IPS-NIHi7 (cell line): ENCODE measurements at regions not wholly inside any gene's neighbourhood (a gene's known extent, or its start where the extent isn't known, plus 50 kb on each side); places are given as distances from the start of the nearest gene placed in this dataset.

Experiments used
- DNase-seq: peaks from one replicate; pipeline ENCODE4 v3.0.0; 2012; ENCODE audit warnings: mixed read lengths; ENCODE audit errors: extremely low spot score

DNA sequence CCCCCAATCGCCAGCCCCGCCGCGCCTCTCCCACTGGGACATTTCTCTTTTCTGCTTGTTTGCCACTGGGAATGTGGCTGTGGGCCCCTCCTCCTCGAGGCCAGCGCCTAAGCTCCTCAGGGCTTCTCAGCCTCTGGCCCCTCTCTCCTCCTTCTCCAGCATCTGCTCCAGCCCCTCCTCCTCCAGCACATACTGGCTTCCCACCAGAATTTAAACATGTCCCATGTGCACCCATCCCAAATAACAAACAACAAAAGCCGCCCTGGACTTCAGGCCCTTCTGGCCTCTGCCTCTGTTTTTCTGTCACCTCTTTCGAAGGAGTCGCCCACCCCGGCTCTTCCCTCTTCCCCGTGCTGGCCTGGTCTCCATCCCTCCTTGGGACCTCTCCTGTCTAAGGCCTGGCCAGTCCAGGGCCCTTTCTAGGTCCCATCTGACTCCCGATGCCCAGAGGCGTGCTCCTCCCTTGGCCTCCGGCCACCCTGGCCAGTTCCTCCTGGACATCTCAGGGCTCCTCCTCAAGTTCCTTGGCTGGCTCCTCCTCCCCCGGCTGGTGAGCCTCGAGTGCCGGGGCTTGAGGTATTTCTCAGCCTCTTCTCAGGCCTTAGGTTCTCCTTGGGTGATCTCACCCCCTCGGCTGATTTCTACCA is 94.6 kb upstream of the SLC6A6 start:
- no peak for DNase-seq

GRCh38 chr3:14311729-14312128 is 90.7 kb upstream of the SLC6A6 start:
- no peak for DNase-seq

GRCh38 chr3:14312375-14312774 is 90.0 kb upstream of the SLC6A6 start:
- DNase-seq: no peak

DNA sequence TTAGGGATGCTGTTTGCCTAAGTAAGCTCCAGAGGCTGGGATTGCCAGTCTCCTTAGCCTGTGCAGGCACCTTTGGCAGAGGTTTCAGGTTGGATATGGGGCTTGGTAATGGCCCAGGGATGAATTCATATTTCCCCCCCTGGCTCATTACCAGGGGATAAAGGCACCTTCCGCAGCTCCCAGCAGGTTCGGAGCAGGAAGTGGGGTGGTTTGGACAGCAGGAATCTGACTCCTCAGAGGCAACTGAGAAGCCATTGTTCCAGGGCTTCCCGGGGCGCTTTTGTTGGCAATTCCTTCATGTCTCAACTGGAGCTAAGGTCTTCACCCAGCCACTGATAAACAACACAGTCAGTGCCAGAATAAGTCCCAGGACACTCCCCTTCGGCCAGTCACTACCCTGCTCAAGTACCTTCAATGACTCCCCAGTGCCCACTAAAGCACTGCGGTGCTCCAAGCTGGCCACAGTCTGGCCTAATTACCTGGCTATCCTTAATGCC is 85.3 kb upstream of the SLC6A6 start:
- no peak for DNase-seq

DNA sequence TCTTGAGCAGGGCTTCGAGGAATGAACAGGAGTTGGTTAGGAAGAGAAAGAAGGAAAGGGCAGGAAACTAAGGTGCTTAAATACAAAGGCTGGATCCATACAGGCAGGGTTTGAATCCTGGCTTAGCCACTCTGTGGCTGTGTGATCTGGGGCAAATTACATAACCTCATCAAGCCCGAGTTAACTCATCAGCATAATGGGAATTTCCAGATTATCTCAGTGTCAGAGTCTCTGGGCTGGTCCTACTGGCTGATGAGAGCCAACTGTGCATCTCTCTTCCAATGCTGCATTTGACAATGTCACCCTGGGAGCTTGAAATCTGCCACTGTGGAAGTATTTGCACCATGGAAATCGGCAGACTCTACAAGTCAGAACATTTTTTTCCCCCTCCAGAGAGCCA is 83.8 kb upstream of the SLC6A6 start:
- no peak for DNase-seq

DNA sequence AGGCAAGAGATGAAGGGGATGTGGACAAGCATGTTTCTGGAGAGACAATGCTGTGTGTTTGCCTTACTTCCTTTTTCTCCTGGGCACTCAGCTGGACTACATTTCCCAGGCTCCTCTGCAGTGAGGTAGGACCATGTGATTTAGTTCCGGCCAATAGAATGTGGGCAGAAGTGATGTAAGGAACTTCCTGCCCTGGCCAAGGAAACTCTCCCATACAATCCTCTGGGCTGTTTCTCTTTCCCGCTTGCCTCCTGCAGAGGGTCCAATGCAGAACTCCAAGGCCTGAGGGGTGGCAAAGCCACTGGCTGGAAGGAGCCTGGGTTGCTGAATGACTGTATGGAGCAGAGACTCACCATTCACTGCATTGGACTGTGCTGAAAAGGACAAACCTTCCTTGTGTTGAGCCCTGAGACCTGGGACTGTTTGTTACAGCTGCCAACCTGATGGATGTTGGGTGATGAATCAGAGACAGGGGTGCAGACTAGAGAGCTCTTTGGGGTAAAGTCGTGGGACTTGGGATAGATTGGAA is 82.7 kb upstream of the SLC6A6 start:
- DNase-seq: peak; percentile 93

DNA sequence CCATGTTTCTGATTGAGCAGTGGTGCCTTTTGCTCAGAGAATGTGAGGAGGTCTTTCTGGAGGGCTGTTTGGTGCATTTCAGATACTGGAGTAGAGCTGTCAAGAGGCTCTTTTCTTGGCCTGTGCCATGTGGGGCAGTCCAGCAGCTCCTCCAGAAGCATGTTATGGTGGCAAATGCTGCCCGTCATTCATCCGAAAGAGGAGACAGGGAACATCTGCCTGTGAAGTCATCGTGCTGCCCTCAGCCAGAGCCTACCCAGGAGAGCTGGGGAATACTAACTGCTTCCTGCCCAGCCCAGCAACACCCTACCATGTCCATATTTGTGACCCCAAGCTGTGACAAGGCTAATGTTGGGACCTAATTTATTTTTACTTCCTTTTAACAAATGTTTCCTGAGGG is 82.2 kb upstream of the SLC6A6 start:
- no peak for DNase-seq

- no peak for DNase-seq
These were observed 80.4 kb upstream of the SLC6A6 start for GRCh38 chr3:14322001-14322400.

GRCh38 chr3:14322667-14323295 is 79.6 kb upstream of the SLC6A6 start:
- no peak for DNase-seq

DNA sequence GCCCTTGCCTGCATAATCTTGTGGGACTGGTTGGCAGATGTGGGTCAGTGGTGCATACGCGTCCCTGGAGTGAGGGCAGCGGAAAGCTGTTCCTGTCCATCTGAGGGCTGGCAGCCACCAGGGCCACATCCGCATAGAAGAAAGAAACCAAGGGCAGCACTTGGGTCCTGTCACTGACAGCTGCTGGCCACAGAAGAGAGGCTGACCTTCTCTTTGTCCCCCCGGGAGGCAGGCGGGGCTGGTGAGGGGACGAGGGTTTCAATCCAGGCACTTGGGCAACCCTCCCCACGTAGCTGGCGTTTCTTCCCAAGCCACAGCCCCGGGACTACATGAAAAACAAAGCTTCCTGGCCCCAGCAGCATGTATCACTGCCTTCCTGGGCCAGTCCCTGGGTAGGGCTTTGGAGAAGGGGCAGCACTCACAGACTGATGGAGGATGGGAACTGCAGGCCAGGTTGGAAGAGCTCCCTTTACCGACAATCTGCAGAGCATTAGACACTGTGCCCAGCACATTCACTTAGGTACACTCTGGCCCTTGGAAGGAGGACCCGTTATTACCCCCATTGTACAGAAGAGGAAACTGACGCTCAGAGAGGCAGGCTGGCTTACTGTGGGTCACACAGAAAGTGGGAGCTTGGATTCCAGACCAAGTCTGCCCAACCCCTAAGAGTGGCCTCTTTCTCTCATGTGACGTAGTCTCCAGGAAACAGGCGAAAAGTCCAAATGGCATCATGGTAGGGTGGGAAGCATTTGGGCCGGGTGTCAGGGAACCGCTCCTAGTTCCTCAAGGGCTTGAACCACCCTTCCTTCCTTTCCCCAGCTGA is 78.8 kb upstream of the SLC6A6 start:
- no peak for DNase-seq

DNA sequence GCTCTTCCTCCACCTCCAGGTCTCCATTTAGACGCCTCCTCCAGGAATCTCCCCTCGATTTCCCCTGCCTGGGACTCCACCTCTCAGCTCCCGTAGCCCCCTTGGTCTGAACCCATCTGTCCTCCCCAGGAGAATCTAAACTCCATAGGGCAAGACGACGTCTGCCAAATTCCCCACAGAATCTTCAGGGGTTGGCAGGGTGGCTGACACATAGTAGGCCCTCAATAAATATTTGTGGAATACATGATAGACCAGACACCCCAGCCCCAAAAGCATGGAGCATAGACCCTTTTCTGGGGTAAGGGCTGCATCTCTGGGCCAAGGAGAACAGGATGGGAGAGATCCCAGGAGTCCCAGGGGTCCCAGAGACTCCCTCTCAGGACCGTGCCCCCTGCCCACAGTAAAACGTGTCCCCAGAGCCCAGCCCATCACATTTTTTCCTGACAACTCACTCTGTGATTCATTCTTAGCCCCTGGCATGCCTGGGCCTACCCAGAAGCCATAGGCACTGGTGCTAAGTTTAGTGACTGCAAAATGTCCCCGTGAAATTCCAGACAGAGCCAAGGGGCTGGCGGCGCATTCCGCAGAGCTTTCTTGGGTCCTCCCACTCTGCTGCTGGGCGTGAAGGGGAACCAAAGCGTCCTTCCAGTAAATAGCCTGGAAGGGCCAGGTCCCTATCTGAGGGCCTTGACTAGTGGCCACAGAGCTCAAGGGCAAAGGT is 78.0 kb upstream of the SLC6A6 start:
- DNase-seq: no peak

GRCh38 chr3:14328422-14328821 is 74.0 kb upstream of the SLC6A6 start:
- DNase-seq: no peak

GRCh38 chr3:14329116-14329830 is 73.1 kb upstream of the SLC6A6 start:
- peak; percentile 81 for DNase-seq

- DNase-seq: no peak
These were observed 72.6 kb upstream of the SLC6A6 start for GRCh38 chr3:14329842-14330241.

DNA sequence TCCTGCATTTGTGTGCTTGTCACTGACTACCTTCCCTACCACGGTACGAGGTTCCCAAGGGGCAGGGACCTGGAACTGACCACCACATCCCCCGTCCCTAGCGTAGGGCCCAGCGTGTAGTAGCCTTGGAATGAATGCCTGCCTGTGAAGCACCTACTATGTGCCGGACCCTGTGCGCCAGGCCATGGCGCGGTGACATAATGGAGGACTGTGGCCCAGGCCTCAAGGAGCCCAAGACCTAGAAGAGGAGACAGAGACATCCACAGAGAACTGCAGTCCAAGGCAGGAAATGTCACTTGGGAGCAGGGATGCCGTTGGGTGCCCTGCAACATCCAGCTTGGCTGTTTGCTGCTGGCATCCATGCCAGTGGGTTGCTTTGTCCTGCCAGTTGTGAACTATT is 71.9 kb upstream of the SLC6A6 start:
- DNase-seq: no peak

DNA sequence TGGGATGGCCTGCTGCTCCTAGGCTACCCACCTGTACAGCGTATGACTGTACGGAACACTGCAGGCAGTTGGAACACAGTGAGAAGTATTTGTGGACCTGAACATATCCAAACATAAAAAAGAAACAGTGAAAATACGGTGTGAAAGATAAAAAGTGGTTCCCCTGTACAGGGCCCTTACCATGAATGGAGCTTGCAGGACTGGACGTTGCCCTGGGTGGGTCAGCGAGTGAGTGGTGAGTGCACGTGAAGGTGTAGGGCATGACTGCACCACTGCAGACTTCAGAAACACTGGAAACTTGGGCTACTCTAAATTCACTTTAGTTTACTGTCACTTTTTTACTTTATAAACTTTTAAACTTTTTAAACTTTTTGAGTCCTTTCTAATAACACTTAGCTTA is 71.2 kb upstream of the SLC6A6 start:
- no peak for DNase-seq

- DNase-seq: no peak
These were observed 70.0 kb upstream of the SLC6A6 start for GRCh38 chr3:14332392-14332791.

- DNase-seq: no peak
These were observed 69.2 kb upstream of the SLC6A6 start for GRCh38 chr3:14333215-14333614.

- DNase-seq: no peak
These were observed 68.8 kb upstream of the SLC6A6 start for GRCh38 chr3:14333621-14334020.

DNA sequence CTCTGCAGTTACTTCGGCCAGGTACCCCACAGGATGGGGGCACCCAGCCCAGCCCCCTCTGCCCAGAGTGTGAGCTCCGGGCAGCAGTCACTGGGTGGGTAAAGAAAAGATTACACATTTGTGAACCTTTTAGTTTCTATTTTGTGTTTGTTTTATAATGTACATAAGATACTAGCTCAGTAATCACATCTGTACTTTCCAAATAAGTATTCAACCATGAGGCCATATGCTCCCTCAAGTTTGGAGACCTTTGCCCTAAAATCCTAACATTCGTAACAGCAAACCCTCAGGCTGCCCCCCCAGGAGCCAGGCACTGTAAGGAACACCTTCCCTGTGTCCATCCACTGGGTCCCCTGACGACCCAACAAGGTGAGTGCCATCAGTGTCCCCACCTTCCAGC is 68.3 kb upstream of the SLC6A6 start:
- DNase-seq: no peak

GRCh38 chr3:14334936-14335335 is 67.5 kb upstream of the SLC6A6 start:
- no peak for DNase-seq
